ENCODE measurements at regions not wholly inside any gene's neighbourhood (a gene's known extent, or its start where the extent isn't known, plus 50 kb on each side); places are given as distances from the start of the nearest gene placed in this dataset.

- FAIRE-seq: no peak
Measured at GRCh38 chr10:76657337-76658012, 980.1 kb downstream of the KCNMA1 start.

- no peak for FAIRE-seq
Measured at GRCh38 chr10:76651154-76651553, 986.5 kb downstream of the KCNMA1 start.

DNA sequence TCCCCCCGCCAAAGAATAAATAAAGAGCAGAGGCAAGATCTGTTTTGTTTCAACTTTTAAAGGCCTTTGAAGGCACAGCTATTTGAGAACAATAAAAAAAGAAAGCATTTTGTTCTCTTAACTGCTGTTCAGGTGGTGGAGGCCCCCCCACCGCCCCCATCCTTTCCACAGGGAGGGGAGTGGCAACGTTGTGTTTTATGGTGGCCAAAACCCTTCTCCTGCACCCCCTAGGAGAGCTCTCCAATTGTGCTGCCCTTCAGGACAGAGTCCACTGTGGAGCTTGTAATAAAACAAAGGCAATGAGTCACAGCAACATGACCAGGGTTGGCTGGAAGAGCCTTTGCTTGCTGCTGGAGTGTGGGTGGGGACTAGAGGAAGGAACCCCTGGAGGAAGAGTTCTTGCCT, 987.9 kb downstream of the KCNMA1 start:
- FAIRE-seq: no peak

DNA sequence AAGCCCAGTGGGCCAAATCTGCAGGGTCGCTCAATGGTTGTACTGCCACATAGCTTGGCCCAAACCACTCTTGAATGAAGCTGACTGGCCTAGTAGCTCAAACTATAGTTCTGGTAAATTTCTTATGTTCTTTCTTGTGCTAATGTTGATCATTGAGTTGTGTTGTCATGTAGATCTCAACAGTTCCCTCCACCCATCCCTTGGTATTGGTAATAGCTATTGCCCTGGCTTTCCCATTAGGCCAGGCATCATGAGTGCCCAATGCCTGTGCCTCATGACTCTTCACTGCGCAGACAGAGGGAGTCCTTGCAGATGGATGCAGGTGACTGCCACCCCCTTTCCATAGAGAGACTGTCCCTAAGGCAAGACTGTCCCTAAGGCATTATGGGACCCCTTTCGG, 988.4 kb downstream of the KCNMA1 start:
- no peak for FAIRE-seq

DNA sequence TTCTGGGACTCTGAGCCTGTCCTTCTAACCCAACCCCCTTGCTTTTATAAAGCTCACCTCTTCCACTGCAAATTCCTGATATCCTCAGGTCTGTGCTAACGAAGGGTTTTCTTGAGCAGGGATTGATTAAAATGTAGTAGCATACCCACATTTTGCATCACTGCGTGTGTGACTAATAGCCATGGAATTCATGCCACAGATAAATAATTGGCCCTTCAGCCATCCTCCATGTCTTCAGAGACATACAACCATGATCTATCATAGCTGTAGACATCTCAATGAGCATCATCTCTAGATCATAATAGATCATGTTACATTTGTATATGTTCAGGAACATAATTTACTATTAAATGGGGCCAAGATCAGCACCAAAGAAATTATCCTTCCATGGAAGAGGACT, 990.3 kb downstream of the KCNMA1 start:
- no peak for FAIRE-seq

- FAIRE-seq: no peak
Measured at GRCh38 chr10:76645341-76645740, 992.3 kb downstream of the KCNMA1 start.

DNA sequence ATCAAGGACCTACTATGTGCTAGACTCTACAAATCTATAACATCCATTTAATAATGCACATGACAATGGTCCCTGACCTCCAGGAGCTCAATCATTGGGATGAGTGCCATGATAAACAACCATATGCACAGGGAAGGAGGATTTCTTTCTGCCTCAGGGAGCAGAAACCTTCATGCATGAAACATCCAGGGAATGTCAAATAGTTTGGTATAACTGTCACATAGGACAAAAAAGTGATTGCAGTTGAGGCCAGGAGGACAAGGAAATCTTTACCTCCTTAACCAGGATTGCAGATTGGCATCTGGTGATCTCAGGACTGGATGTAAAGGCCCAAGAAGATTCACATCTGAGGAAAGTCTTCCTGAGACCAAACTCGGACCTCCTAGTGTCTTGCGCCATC, 993.1 kb downstream of the KCNMA1 start:
- no peak for FAIRE-seq

GRCh38 chr10:76643511-76643911, 994.1 kb downstream of the KCNMA1 start:
- no peak for FAIRE-seq

GRCh38 chr10:76642358-76642757, 995.2 kb downstream of the KCNMA1 start:
- no peak for FAIRE-seq

DNA sequence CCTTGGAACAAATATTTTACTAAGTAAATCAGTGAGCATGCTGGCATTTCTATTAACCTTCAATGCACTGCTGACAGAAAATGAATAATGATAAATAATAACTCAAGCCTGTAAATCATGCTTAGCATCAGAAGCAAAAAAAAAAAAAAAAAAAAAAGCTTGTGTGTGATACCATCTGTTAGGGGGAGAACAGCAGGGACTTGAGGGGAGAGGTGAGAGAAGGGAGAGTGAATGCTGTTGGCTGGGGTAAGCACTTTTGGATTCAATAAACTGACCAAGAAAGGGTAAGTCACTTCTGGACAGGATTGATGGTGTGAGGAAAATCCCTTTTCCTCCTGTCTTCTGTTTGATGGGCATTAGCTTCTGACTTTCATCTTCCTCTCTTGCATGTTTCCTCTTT, 996.4 kb downstream of the KCNMA1 start:
- no peak for FAIRE-seq

DNA sequence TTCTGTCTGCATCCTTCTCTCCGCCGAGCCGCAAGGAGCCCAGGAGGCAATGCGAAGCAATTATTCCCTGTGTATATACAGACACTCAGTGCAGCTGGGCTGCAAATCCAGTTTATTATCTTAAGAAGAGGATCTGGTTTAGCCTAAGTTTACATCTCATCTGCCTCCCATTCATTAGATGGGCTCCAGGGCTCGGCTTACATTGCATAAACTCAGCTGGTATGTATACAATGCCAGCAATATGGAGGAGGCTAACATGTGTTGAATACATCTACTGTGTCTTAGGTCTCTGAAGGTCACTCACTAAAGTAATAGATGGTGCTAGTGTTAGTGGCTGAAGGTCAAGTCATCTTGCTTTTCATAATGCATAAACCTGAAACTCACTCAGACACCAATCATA, 996.8 kb downstream of the KCNMA1 start:
- FAIRE-seq: no peak

GRCh38 chr10:76632767-76633051, 1004.9 kb downstream of the KCNMA1 start:
- no peak for FAIRE-seq

GRCh38 chr10:76631884-76632766, 1005.5 kb downstream of the KCNMA1 start:
- no peak for FAIRE-seq

- no peak for FAIRE-seq
Measured at GRCh38 chr10:76631036-76631670, 1006.5 kb downstream of the KCNMA1 start.

GRCh38 chr10:76628801-76629200, 1008.8 kb downstream of the KCNMA1 start:
- FAIRE-seq: no peak

DNA sequence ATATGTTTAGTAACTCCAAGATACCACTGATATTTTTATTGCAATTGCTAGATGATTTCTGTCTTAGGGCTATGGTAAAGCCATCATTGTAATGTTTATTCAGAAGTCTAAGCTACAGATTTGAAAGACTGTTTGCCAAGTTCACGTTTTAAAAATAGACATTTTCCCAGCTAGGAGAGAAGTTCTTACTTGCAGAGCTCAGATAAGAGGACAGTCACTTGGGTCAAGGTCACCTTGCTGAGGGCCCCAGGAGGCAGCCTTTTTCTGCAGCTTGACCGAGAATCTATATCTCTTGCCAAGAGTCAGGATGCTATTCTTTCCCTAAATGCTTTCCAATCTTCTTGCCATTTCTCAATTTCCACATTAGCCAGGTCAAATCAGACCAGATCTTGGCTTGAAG, 1011.2 kb downstream of the KCNMA1 start:
- FAIRE-seq: no peak

GRCh38 chr10:76624470-76624869, 1013.1 kb downstream of the KCNMA1 start:
- no peak for FAIRE-seq

DNA sequence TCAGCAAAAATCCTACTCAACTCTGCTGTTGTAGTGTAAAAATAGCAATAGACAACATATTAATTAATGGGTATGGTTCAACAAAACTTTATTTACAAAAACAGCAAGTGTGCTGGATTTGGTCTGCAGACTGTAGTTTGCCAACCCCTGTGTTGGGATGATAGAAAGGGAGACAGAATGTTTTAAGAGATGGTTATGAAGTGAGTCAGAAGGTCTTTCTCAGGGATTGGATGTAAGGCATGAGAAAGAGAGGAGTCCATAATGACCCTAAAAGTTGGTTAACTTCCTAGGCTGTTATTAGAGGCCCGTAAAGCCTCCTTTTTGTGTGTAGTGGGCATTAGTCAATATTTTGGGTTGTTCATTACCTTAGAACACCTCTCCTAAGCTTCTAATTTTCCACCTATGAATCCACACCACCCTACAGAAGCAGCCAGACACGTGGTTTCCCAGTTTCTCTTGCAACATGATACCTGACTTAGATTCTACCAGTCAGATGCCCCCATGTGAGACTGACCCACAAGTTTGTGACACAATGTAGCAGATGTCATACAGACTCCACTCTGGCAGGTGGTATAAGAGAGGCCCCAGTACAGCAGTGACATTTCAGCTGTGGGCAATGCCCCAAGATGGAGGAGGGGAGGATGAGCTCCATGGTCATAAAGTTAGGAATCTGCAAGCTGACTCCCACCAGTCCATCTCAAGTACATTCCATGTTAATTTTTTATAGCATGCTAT, 1015.6 kb downstream of the KCNMA1 start:
- no peak for FAIRE-seq

DNA sequence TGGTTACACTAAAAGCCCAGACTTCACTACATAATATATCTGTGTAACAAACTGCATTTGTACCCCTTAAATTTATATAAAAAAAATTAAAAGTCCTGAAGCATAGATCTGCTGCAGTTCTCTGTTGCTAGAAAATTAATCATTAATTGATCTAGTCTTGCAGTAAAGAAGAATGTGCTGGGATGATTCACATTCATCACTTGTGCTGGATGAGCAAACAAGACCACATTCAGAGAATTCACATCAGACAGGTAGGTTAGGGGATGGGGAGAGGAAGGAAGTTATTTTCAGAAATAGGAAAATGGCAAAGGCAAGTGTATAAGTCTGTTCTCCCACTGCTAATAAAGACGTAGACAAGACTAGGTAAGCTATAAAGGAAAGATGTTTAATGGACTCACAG, 1019.0 kb downstream of the KCNMA1 start:
- FAIRE-seq: no peak

DNA sequence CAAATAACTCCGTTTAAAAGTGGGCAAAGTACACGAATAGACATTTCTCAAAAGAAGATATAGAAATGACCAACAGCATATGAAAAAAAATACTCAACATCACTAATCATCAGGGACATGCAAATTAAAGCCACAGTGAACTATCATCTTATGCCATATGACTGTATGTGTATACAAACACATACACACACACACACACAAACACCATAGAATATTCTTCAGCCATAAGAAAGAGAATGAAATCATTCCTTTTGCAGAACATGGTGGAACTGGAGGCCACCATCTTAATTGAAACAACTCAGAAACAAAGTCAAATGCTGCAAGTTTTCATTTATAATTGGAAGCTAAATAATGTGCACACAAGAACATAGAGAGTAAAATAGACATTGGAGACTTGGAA, 1019.4 kb downstream of the KCNMA1 start:
- no peak for FAIRE-seq

- FAIRE-seq: peak; percentile 100
Measured at GRCh38 chr10:76616666-76617065, 1020.9 kb downstream of the KCNMA1 start.

- no peak for FAIRE-seq
Measured at GRCh38 chr10:76615049-76615448, 1022.6 kb downstream of the KCNMA1 start.
